ENCODE measurements at regions not wholly inside any gene's neighbourhood (a gene's known extent, or its start where the extent isn't known, plus 50 kb on each side); places are given as distances from the start of the nearest gene placed in this dataset.

DNA sequence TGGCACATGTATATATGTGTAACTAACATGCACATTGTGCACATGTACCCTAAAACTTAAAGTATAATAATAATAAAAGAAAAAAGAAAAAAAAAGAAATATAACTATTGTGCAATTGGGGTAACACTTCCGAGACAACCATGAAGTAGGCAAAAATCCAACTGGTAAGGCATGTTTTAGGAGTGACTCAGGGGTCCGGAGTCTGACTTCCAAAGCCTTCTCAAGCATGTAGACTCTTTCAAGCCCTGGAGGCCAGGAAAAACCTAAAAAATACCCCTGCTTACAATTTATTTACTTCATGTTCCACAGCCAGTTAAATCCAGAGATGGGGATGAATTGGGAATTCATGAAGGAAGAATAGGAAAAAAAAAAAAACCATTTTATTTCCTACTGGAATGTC is 161.3 kb upstream of the PHACTR1 start:
- Histone ChIP-seq H3K36me3 (no peaks in the 10 kb centered on the region), H3K27ac (no peak overlapping the region), H3K4me3 (no peak overlapping the region), H3K9me3 (peaks cover 0 to 24% (median 7%) of the 10 kb centered on the region in 8 donors), H3K27me3 (replicated peaks in 1 of 7) (no peaks in the 10 kb centered on the region), H3K4me1 (no peaks in the 10 kb centered on the region)
- no peak for DNase-seq
- WGBS, 5 donors: 81 to 91% (median 85%) methylated on average over 2 of the region's 2 CpGs
- intact Hi-C loops (cut with DNase I; ENCODE audit: low total_unique reads): no loop called here
- TF ChIP-seq POLR2AphosphoS5 (IDR thresholded peaks at IDR 0.05) (no peak), POLR2A (IDR thresholded peaks at IDR 0.05) (no peak), CTCF (IDR thresholded peaks at IDR 0.05 in 8 of 11, conservative IDR thresholded peaks at IDR 0.05 in 3 of 11) (no peak)

DNA sequence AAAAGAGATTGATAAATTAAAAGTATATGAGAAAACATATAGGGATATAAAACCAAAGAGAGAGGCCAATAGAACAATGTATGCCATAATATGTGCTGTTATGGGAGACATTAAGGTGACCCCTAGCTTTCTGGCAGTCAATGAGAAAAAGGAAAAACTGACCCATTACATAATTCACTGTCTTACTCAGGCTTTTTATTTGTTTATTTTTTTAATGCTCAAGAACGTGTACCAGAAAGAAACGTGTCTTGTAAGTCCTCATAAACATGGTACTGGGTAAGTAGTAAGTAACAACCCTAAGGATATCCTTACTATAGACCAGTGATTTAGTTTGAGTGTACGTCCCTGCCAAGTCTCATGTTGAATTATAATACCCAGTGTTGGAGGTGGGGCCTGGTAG is 160.8 kb upstream of the PHACTR1 start:
- H3K4me1 ChIP-seq: no peaks in the 10 kb centered on the region
- H3K27me3 ChIP-seq (replicated peaks in 1 of 7): no peaks in the 10 kb centered on the region
- H3K27ac ChIP-seq: no peak overlapping the region
- no peaks in the 10 kb centered on the region for H3K36me3 ChIP-seq
- no peak for TF ChIP-seq POLR2AphosphoS5 (IDR thresholded peaks at IDR 0.05)
- TF ChIP-seq CTCF (IDR thresholded peaks at IDR 0.05 in 8 of 11, conservative IDR thresholded peaks at IDR 0.05 in 3 of 11): no peak
- no peak for TF ChIP-seq POLR2A (IDR thresholded peaks at IDR 0.05)
- intact Hi-C loops (cut with DNase I; ENCODE audit: low total_unique reads): no loop called here
- 89 to 95% (median 93%) methylated on average over 3 of the region's 3 CpGs for WGBS, 5 donors
- no peak for DNase-seq
- H3K9me3 ChIP-seq: peaks cover 0 to 29% (median 9%) of the 10 kb centered on the region in 8 donors
- H3K4me3 ChIP-seq: no peak overlapping the region

DNA sequence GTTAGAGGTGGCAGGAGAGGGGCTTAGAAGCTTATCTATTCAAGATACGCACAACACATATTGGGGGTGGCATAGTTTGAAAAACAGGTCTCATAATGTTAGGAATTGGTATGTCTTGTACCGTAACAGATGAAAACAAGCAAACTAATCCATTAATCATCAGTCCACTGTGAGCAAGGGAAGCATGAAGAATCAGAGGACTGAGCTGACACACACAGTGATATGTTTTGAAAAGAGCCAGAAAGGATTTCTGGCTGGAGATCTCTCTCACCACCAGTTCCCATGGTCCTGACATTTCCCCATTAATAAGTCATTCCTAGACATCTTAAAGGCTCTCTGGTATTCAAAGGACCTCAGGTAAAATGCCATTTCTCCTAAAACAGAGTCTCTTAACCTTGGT is 158.8 kb upstream of the PHACTR1 start:
- TF ChIP-seq CTCF (IDR thresholded peaks at IDR 0.05 in 8 of 11, conservative IDR thresholded peaks at IDR 0.05 in 3 of 11): no peak
- no peak for TF ChIP-seq POLR2A (IDR thresholded peaks at IDR 0.05)
- TF ChIP-seq POLR2AphosphoS5 (IDR thresholded peaks at IDR 0.05): no peak
- no peak for DNase-seq
- Histone ChIP-seq H3K27me3 (replicated peaks in 1 of 7) (no peaks in the 10 kb centered on the region), H3K4me3 (no peak overlapping the region), H3K4me1 (no peaks in the 10 kb centered on the region), H3K9me3 (peaks cover 0 to 45% (median 20%) of the 10 kb centered on the region in 8 donors), H3K27ac (no peak overlapping the region), H3K36me3 (no peaks in the 10 kb centered on the region)
- 89 to 97% (median 92%) methylated on average over 2 of the region's 2 CpGs for WGBS, 5 donors
- intact Hi-C loops (cut with DNase I; ENCODE audit: low total_unique reads): no loop called here

DNA sequence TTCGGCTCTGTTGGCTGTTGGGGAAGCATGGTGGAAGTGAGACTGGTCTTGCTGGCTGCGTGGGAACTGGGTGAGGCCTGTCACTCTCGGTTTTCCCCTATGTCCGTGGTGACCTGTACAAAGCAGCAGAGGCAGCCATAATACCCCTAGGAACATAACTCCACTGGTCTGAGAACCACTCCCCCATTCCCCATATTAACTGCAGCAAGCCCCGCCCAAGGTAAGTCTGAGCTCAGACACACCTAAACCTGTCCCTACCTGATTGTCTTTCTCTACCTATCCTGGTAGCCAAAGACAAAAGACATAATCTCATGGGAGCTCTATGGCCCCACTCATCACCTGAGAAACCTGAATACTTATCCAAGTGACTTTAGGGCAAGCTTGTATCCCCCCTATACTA is 156.3 kb upstream of the PHACTR1 start:
- no peak for TF ChIP-seq POLR2A (IDR thresholded peaks at IDR 0.05)
- no peak for TF ChIP-seq CTCF (IDR thresholded peaks at IDR 0.05 in 8 of 11, conservative IDR thresholded peaks at IDR 0.05 in 3 of 11)
- TF ChIP-seq POLR2AphosphoS5 (IDR thresholded peaks at IDR 0.05): no peak
- H3K27me3 ChIP-seq (replicated peaks in 1 of 7): no peaks in the 10 kb centered on the region

More for the DNA sequence above, 156.3 kb upstream of the PHACTR1 start:
- no peak overlapping the region for H3K4me3 ChIP-seq
- intact Hi-C loops (cut with DNase I; ENCODE audit: low total_unique reads): no loop called here
- no peaks in the 10 kb centered on the region for H3K4me1 ChIP-seq
- no peak for DNase-seq
- no peak overlapping the region for H3K27ac ChIP-seq
- peaks cover 0 to 38% (median 22%) of the 10 kb centered on the region in 8 donors for H3K9me3 ChIP-seq
- 71 to 93% (median 81%) methylated on average over 5 of the region's 5 CpGs for WGBS, 5 donors
- H3K36me3 ChIP-seq: no peaks in the 10 kb centered on the region

All from spleen (tissue), 11 donors.